ENCODE measurements at regions not wholly inside any gene's neighbourhood (a gene's known extent, or its start where the extent isn't known, plus 50 kb on each side); places are given as distances from the start of the nearest gene placed in this dataset.

GRCh38 chr12:67116134-67116533, 153.0 kb upstream of the CAND1 start:
- TF ChIP-seq POLR2AphosphoS5 (IDR thresholded peaks at IDR 0.05), result no peak
- TF ChIP-seq, protein P1, sequence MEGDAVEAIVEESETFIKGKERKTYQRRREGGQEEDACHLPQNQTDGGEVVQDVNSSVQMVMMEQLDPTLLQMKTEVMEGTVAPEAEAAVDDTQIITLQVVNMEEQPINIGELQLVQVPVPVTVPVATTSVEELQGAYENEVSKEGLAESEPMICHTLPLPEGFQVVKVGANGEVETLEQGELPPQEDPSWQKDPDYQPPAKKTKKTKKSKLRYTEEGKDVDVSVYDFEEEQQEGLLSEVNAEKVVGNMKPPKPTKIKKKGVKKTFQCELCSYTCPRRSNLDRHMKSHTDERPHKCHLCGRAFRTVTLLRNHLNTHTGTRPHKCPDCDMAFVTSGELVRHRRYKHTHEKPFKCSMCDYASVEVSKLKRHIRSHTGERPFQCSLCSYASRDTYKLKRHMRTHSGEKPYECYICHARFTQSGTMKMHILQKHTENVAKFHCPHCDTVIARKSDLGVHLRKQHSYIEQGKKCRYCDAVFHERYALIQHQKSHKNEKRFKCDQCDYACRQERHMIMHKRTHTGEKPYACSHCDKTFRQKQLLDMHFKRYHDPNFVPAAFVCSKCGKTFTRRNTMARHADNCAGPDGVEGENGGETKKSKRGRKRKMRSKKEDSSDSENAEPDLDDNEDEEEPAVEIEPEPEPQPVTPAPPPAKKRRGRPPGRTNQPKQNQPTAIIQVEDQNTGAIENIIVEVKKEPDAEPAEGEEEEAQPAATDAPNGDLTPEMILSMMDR (IDR thresholded peaks at IDR 0.05), result no peak

All from stomach (tissue), 4 donors.